WTC11 (cell line): ENCODE measurements at regions not wholly inside any gene's neighbourhood (a gene's known extent, or its start where the extent isn't known, plus 50 kb on each side); places are given as distances from the start of the nearest gene placed in this dataset.

Experiments
- ATAC-seq: fragments of 200-7000 bp; cut with Tn5 transposase; 2 replicates; pipeline ENCODE4 v1.10.0; 2021; ENCODE audit warnings: mild to moderate bottlenecking, moderate library complexity
- CTCF ChIA-PET: fragments of 300-600 bp; sonication (Branson Sonifier 250); formaldehyde crosslinking; loops from one replicate; lab custom pipeline; 2021; ENCODE audit warnings: antibody characterized with exemption; lab: Charles Lee
- POLR2A ChIA-PET: fragments of 350-600 bp; sonication (Branson Sonifier 250); formaldehyde crosslinking; loops from one replicate; lab custom pipeline; 2021; ENCODE audit warnings: antibody characterized with exemption; lab: Charles Lee
- DNase-seq: peaks from one replicate; pipeline ENCODE4 v3.0.0; 2021; ENCODE audit warnings: low spot score
- H3K27ac Mint-ChIP-seq: 2 replicates; pipeline ENCODE4 v1.8.0; 2021; ENCODE audit warnings: mixed read lengths
- H3K27me3 Mint-ChIP-seq: 2 replicates; pipeline ENCODE4 v1.8.0; 2021; ENCODE audit warnings: low read depth, mild to moderate bottlenecking, moderate library complexity, mixed read lengths
- H3K36me3 Mint-ChIP-seq: 2 replicates; pipeline ENCODE4 v1.8.0; 2021; ENCODE audit warnings: mixed read lengths
- H3K4me1 Mint-ChIP-seq: 2 replicates; pipeline ENCODE4 v1.8.0; 2022; ENCODE audit warnings: mixed read lengths
- H3K4me3 Mint-ChIP-seq: 2 replicates; pipeline ENCODE4 v1.8.0; 2021; ENCODE audit warnings: mild to moderate bottlenecking, moderate library complexity, mixed read lengths
- H3K9me3 Mint-ChIP-seq: 2 replicates; pipeline ENCODE4 v1.8.0; 2021; ENCODE audit warnings: mixed read lengths
- AR ChIP-seq: fragments of 250-450 bp; sonication (Bioruptor Pico); IDR thresholded peaks from 2 replicates; pipeline ENCODE4 v1.9.0; 2021; ENCODE audit warnings: mild to moderate bottlenecking
- ATF1 ChIP-seq: sonication (generic); formaldehyde crosslinking; IDR thresholded peaks from 2 replicates; pipeline ENCODE4 v1.8.1; 2023; ENCODE audit warnings: mild to moderate bottlenecking, moderate library complexity, missing genetic modification reagents
- CREB1 ChIP-seq: sonication (generic); formaldehyde crosslinking; IDR thresholded peaks from 2 replicates; pipeline ENCODE4 v1.8.0; 2023; ENCODE audit warnings: mild to moderate bottlenecking, missing genetic modification reagents
- E2F5 ChIP-seq: sonication (generic); formaldehyde crosslinking; IDR thresholded peaks from 2 replicates; pipeline ENCODE4 v1.8.1; 2022; ENCODE audit warnings: mild to moderate bottlenecking, moderate library complexity, missing genetic modification reagents
- ERG ChIP-seq: fragments of 250-450 bp; sonication (Bioruptor Pico); IDR thresholded peaks from 2 replicates; pipeline ENCODE4 v1.8.0; 2021; ENCODE audit warnings: mild to moderate bottlenecking
- GTF2I ChIP-seq: fragments of 250-450 bp; sonication (Bioruptor Pico); conservative IDR thresholded peaks from 2 replicates; pipeline ENCODE4 v1.4.0; 2021; ENCODE audit warnings: mild to moderate bottlenecking
- IRF1 ChIP-seq: sonication (generic); formaldehyde crosslinking; IDR thresholded peaks from 2 replicates; pipeline ENCODE4 v1.8.0; 2023; ENCODE audit warnings: missing genetic modification reagents
- MAX ChIP-seq: sonication (generic); formaldehyde crosslinking; IDR thresholded peaks from 2 replicates; pipeline ENCODE4 v1.8.0; 2022; ENCODE audit warnings: mild to moderate bottlenecking, missing genetic modification reagents
- MLX ChIP-seq: sonication (generic); formaldehyde crosslinking; IDR thresholded peaks from 2 replicates; pipeline ENCODE4 v1.8.1; 2023; ENCODE audit warnings: mild to moderate bottlenecking, missing genetic modification reagents, moderate library complexity
- MXD4 ChIP-seq: fragments of 250-450 bp; sonication (Bioruptor Pico); IDR thresholded peaks from 2 replicates; pipeline ENCODE4 v1.8.0; 2021; ENCODE audit warnings: mild to moderate bottlenecking, moderate library complexity, borderline replicate concordance
- RELA ChIP-seq: sonication (generic); formaldehyde crosslinking; IDR thresholded peaks from 2 replicates; pipeline ENCODE4 v1.8.1; 2022; ENCODE audit warnings: missing genetic modification reagents, mild to moderate bottlenecking, borderline replicate concordance
- RORB ChIP-seq: fragments of 250-450 bp; sonication (Bioruptor Pico); IDR thresholded peaks from 2 replicates; pipeline ENCODE4 v1.9.0; 2021; ENCODE audit warnings: mild to moderate bottlenecking
- STAT6 ChIP-seq: sonication (generic); formaldehyde crosslinking; conservative IDR thresholded peaks from 2 replicates; pipeline ENCODE4 v1.8.1; 2023; ENCODE audit warnings: mild to moderate bottlenecking, low read depth, missing genetic modification reagents, moderate library complexity
- TEAD1 ChIP-seq: sonication (generic); formaldehyde crosslinking; IDR thresholded peaks from 2 replicates; pipeline ENCODE4 v1.8.0; 2022; ENCODE audit warnings: mild to moderate bottlenecking, missing genetic modification reagents
- ZBTB43 ChIP-seq: sonication (generic); formaldehyde crosslinking; IDR thresholded peaks from 2 replicates; pipeline ENCODE4 v1.8.1; 2023; ENCODE audit warnings: mild to moderate bottlenecking, missing genetic modification reagents
- ZNF121 ChIP-seq: sonication (generic); formaldehyde crosslinking; IDR thresholded peaks from 2 replicates; pipeline ENCODE4 v1.8.0; 2023; ENCODE audit warnings: missing genetic modification reagents
- ZNF416 ChIP-seq: fragments of 250-450 bp; sonication (Bioruptor Pico); IDR thresholded peaks from 2 replicates; pipeline ENCODE4 v1.9.0; 2021; ENCODE audit warnings: mild to moderate bottlenecking, inconsistent platforms
- ZNF512 ChIP-seq: sonication (generic); formaldehyde crosslinking; IDR thresholded peaks from 2 replicates; pipeline ENCODE4 v1.8.1; 2022; ENCODE audit warnings: missing genetic modification reagents, borderline replicate concordance
- ZNF671 ChIP-seq: fragments of 250-450 bp; sonication (Bioruptor Pico); IDR thresholded peaks from 2 replicates; pipeline ENCODE4 v1.8.0; 2021; ENCODE audit warnings: mild to moderate bottlenecking
- TF ChIP-seq, protein P1 (sequence below): fragments of 250-450 bp; sonication (Bioruptor Pico); IDR thresholded peaks from 2 replicates; pipeline ENCODE4 v1.9.0; 2021; ENCODE audit warnings: moderate library complexity, mild to moderate bottlenecking, inconsistent platforms, borderline replicate concordance
- TF ChIP-seq, protein P2 (sequence below): fragments of 250-450 bp; sonication (Bioruptor Pico); IDR thresholded peaks from 2 replicates; pipeline ENCODE4 v1.9.0; 2021; ENCODE audit warnings: mild to moderate bottlenecking
- TF ChIP-seq, protein P3 (sequence below): fragments of 200-600 bp; IDR thresholded peaks from 2 replicates; pipeline ENCODE4 v1.8.0; 2022; ENCODE audit warnings: antibody characterized with exemption

GRCh38 chr15:58243070-58243469 is 104.9 kb downstream of the AQP9 start (continued):
- TF ChIP-seq STAT6 (CRISPR knock-in tag) (no peak), AR (CRISPR knock-in tag) (no peak), ZNF671 (no peak), ZNF121 (CRISPR knock-in tag) (no peak), RELA (CRISPR knock-in tag) (no peak), CREB1 (CRISPR knock-in tag) (no peak), ATF1 (CRISPR knock-in tag) (no peak), MXD4 (CRISPR knock-in tag) (no peak), ERG (CRISPR knock-in tag) (no peak), ZBTB43 (CRISPR knock-in tag) (no peak), MAX (no peak), MLX (CRISPR knock-in tag) (no peak)
- TF ChIP-seq, protein P1, sequence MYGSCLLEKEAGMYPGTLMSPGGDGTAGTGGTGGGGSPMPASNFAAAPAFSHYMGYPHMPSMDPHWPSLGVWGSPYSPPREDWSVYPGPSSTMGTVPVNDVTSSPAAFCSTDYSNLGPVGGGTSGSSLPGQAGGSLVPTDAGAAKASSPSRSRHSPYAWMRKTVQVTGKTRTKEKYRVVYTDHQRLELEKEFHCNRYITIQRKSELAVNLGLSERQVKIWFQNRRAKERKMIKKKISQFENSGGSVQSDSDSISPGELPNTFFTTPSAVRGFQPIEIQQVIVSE (CRISPR knock-in tag): no peak

DNA sequence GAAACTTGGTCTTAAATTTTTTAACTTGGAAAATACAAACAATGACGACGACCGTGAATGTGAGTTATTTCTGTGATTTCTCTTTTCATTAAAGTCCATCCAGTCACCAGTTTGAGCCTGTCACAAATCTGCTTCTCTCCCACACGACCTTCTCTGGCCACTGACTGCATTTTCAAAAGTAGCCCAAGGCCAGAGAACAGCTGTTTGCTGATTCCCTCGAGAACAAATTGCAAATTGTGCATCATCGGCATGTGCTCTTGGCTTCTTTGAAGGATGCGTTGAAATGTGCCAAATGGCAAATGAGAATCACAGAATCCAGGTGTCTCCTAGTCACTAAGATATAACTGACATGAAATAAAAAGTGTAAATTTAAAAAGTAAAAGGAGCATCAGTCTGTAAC is 106.4 kb downstream of the AQP9 start:
- ChIA-PET CTCF (no interaction called here), POLR2A (no interaction called here)
- Mint-ChIP-seq H3K9me3 (peaks cover 3% of the 10 kb centered on the region; the same call in 1 of the 2 replicates), H3K27me3 (peaks cover 3% of the 10 kb centered on the region), H3K4me1 (peaks cover 14% of the 10 kb centered on the region), H3K36me3 (no peaks in the 10 kb centered on the region), H3K27ac (no peak overlapping the region), H3K4me3 (no peak overlapping the region)
- no peak for ATAC-seq
- DNase-seq: no peak
- TF ChIP-seq, protein P2, sequence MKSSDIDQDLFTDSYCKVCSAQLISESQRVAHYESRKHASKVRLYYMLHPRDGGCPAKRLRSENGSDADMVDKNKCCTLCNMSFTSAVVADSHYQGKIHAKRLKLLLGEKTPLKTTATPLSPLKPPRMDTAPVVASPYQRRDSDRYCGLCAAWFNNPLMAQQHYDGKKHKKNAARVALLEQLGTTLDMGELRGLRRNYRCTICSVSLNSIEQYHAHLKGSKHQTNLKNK (CRISPR knock-in tag): no peak
- TF ChIP-seq ZNF512 (no peak), ZNF416 (CRISPR knock-in tag) (no peak), TEAD1 (CRISPR knock-in tag) (no peak), GTF2I (CRISPR knock-in tag) (no peak), RORB (no peak), E2F5 (CRISPR knock-in tag) (no peak), IRF1 (no peak)
- TF ChIP-seq, protein P3, sequence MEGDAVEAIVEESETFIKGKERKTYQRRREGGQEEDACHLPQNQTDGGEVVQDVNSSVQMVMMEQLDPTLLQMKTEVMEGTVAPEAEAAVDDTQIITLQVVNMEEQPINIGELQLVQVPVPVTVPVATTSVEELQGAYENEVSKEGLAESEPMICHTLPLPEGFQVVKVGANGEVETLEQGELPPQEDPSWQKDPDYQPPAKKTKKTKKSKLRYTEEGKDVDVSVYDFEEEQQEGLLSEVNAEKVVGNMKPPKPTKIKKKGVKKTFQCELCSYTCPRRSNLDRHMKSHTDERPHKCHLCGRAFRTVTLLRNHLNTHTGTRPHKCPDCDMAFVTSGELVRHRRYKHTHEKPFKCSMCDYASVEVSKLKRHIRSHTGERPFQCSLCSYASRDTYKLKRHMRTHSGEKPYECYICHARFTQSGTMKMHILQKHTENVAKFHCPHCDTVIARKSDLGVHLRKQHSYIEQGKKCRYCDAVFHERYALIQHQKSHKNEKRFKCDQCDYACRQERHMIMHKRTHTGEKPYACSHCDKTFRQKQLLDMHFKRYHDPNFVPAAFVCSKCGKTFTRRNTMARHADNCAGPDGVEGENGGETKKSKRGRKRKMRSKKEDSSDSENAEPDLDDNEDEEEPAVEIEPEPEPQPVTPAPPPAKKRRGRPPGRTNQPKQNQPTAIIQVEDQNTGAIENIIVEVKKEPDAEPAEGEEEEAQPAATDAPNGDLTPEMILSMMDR: no peak
